SIG-M5 treated with dmso at 0.1 percent for 504 hours (cell line): ENCODE measurements at regions not wholly inside any gene's neighbourhood (a gene's known extent, or its start where the extent isn't known, plus 50 kb on each side); places are given as distances from the start of the nearest gene placed in this dataset.

ENCODE experiments used
- DNase-seq: peaks from one replicate; lab custom pipeline; 2025; ENCODE audit not compliant: unreplicated experiment; lab: John Stamatoyannopoulos, UW

GRCh38 chr22:49039625-49040024 is 788.0 kb downstream of the BRD1 start:
- no peak for DNase-seq

DNA sequence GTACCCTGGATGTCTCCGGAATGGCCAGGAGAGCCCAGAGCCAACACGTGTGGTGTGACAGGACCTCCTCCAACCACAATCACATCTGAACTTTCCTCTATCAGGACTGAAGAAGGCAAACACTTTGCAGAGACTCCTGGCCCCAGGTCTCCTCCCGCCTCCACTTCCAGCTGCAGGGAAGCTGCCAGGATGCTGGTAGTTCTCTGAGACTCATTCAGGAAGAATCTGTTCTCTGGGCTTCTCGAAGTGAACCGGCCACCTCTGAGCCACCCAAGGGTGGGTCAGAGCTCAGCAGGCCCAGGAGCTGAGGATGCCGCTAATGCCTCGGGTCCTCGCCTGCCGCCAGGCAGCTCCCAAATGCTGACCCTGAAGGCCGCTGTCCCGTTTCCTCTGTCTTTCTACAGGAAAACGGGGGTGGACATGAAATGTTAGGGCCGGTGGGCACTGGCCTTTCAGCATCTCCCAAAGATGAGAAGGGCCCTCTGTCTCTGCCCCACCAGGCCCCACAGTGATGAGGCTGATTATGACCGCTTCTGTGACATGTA is 789.9 kb downstream of the BRD1 start:
- DNase-seq, result no peak

DNA sequence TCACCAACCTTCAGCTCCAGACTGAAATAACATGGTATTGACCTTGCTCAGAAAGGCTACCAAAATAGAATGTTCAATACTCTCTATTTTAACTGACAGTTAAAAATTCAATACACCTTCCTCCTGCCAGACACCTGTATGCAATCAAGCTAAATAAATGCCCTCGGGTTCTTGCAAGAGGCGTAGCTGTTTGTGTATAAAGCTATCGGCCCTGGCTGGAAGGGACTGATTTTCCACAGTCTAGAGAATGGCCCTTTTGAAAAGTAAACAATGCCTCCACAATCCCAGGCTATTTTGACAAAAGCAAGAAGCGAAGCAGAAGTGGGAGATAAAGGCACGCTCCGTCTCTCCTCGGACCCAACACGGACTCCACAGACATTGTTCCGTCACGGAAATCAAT is 791.2 kb downstream of the BRD1 start:
- DNase-seq, result no peak

DNA sequence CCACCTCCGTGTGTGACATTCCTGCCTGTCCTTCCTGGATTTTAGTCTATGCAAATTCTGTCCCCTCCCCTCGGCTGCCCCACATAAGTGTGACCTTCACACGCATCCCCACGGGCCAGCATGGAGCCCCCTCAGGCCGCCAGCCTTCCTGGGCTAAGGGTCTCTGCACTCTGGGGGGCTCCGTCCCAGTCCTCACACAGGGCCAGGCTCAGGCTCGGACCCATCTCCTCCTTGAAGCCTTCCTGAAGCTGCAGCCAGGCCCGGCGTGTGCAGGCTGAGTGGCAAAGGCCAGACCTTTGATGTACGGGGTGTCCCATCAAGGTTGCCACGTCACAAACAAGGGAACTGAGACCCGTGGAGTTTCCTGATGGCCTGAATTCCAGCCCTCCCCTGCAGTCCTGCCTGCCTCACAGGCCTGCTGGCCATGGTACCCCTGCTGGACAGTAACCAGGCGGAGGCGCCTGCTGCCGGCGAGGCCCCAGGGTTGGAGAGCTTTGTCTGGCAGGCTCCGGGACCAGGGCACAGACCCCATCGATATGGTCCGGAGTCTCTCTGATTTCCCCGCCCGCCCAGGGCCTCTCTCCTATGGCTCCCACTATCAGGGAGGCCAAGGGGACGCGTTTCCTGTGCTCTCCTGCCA is 791.7 kb downstream of the BRD1 start:
- no peak for DNase-seq

- no peak for DNase-seq
These were observed 792.5 kb downstream of the BRD1 start for GRCh38 chr22:49034836-49035817.

GRCh38 chr22:49033616-49034015 is 794.1 kb downstream of the BRD1 start:
- no peak for DNase-seq

DNA sequence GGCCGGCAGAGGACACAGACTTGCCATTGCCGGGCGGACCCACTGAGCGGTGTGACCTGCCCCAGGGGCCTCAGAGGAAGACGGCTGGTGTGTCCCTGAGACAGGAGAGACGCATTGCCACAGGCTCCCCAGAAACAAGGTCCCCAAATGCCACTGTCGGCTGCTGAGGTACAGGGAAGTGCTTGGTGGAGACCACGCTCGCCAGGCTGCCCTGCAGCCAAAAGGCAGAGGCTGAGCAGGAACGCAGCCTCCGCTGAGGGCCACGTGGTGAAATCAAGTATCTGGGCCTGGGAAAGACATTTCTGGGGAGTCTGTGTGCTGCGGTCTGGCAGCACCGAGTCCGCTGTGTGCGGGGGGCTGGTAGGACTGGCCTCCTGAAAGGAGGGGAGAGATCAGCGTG is 794.9 kb downstream of the BRD1 start:
- no peak for DNase-seq

DNA sequence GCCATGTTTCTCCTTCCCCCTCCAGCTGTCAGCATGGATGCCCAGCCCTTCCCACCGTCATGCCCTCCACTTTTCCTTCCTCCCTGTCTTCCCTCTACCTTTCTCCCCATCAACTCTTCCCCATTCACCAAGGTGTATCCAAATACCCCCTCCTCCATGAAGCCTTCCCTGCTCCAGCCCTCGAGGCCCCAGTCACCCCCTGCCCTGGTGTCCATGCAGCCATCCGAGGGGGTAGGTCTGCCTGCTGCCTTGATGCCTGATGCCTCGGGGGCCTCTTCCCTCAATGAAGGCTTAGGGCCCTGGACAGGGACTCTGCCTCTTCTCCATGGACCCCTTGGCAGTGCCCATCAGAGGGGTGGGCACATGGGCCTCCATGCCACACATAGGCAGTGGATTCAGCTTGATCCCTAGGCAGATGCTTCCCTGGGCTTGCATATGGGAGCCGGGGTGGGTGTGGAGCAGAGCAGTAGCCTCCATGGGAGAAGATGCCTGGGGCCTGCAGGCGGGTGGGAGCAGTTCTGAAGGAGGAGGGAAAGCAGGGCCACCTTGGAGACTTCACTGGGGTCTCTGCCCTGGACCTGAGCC is 795.8 kb downstream of the BRD1 start:
- DNase-seq, result no peak

DNA sequence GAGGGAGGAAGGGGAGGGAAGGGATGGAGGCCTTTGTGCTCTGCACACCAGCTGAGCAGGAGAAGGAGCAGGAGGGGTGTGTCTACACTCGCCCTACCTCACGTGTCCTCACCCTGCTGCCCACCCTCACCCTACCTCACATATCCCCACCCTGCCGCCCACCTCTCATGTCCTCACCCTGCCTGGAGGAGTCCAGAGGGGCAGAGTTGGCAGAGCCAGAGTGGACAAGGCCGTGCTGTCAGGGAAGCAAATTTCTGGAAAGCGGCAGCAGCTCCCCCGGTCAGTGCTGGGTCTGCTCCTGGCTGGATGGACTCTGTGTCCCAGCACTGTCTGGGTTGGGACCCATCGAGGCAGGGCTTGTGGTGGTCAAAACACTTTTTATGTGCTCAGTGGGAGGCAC is 799.6 kb downstream of the BRD1 start:
- no peak for DNase-seq

GRCh38 chr22:49027368-49027670 is 800.4 kb downstream of the BRD1 start:
- no peak for DNase-seq

- no peak for DNase-seq
These were observed 800.9 kb downstream of the BRD1 start for GRCh38 chr22:49026494-49027367.

GRCh38 chr22:49025791-49026493 is 801.7 kb downstream of the BRD1 start:
- no peak for DNase-seq

DNA sequence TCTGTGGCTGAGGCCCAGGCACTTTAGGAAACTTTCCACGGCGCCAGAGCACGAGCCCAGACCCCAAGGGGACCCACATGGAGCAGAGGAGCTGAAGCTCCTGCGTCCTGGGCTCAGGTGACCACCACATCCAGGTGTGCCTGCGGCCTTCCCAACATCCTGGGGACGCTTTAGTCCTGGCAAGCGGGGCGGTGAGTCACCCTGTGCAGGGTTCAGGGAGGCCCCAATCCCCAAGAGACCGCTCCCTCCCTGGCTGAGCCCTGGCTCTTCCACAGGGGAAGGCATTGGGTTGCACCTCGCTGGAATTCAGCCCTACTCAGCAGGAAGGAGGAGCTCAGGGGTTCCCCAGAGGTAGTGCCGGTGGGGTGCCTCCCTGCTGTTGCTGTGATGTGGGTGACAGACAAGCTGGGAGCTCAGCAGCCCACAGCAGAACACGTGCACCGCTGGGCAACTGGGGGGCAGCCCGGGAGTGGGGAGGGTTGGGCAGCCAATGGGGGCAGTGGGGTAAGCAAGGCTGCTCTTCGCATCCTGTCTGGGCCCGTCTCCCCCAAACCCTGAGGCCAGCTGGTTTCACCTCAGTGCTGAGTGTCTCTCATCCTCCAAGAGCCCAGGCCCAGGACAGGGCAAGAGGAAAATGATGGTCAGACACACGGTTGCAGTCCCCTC is 802.8 kb downstream of the BRD1 start:
- DNase-seq, result no peak

- DNase-seq, result no peak
These were observed 803.5 kb downstream of the BRD1 start for GRCh38 chr22:49023879-49024774.

DNA sequence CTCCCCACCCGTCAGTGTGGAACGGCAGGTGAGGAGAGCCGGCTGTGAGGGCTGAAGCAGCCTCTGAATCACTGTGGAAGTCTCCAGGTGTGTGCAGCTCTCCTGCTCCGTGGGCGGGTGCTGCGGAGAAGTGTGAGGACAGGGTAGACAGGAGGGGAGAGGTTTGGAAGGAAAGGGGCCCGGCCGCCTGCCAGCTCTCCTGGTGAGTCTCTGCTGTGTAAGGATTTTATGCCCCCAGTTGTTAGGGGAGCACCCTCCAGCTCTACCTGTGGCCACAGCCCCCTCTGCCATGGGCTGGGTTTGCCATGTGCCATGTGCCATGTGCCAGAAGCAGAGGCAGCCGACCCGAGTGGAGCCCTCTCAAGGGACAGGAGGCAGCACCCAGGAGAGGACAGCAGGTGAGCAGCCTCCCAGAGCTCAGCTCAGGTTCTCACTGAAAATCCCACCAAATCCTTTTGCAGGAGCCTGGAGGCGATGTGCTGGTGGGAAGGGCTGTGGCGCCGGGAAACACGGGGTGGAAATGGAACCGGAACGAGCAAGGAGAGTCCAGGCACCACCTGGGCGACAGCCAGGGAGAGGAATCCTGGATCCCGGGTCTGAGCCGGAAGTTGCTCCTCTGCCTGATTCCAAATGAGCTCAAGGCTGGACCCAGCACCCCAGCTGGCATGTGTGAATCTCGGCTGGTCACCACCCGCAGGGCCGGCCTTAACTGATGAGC is 804.4 kb downstream of the BRD1 start:
- DNase-seq, result no peak

DNA sequence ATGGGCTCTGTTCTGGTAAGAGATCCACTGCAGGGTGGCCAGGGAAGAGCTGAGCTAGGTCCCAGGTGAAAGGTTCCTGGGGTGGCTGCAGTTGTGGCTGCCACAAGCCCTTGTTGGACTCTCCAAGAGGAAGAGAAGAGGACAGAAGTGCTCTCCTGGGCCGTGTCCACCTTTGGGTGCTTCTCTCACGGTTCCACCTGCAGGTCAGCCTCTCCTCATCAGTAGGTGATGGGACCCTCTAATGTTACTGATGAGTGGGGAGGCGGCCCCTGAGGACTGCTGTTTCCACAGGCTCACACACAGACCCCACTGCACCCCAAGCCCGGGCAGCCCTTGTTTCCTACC is 804.9 kb downstream of the BRD1 start:
- no peak for DNase-seq

DNA sequence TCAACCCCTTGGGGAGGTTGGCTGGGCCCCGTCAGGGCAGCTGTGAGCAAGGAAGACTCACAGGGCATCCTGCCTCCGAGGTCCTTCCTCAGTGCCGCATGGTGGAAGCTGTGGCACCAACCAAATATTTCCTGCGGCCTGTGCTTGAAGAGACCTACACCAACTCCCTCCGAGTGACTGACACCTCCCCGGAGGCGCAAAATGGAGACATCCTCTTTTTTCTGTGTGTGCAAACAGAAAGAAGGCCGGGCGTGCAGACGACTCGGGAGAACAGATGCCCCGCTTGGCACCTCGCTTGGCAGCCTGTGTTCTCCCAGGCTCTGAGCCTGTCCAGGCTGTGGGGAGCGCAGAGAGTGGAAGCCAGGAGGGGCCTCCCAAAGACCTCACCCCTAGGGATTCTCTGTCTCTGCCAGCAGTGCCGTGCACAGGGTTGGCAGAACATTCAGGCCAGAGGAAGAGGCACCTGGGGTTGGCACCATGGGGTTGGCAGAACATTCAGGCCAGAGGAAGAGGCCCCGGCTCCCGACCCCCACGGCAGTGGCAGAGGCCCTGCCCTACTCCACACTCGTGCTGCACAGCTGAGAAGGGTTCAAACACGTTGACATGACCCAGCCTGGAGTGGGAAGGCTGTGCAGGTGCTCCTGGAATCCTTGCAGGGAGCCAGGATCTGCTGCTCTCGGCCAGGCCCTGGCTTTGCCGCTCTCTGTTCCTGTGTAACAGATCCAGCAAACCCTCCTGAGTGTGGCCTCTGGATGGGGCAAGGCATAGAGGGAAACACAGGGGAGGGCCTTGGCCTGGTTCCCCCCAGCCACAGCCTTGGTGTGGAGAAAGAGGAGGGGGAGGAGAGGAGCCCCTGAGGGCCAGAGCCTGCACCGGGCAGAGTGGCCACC is 805.5 kb downstream of the BRD1 start:
- no peak for DNase-seq
